Ectodermal cell (in vitro differentiated cells): ENCODE measurements at regions not wholly inside any gene's neighbourhood (a gene's known extent, or its start where the extent isn't known, plus 50 kb on each side); places are given as distances from the start of the nearest gene placed in this dataset.

Source experiments
- H3K27ac ChIP-seq: 2 replicates; pipeline ENCODE4 v1.7.0; 2013; ENCODE audit warnings: mild to moderate bottlenecking, low read depth, low read length; ENCODE audit not compliant: insufficient read depth, poor library complexity, severe bottlenecking
- H3K27me3 ChIP-seq: 2 replicates; pipeline ENCODE4 v1.7.0; 2013; ENCODE audit warnings: mild to moderate bottlenecking, low read length; ENCODE audit not compliant: insufficient read depth, control insufficient read depth, poor library complexity, severe bottlenecking
- H3K36me3 ChIP-seq: one replicate; pipeline ENCODE4 v1.7.0; 2013; ENCODE audit warnings: low read length; ENCODE audit not compliant: control insufficient read depth, insufficient read depth
- H3K4me1 ChIP-seq: one replicate; pipeline ENCODE4 v1.7.0; 2013; ENCODE audit warnings: low read length; ENCODE audit not compliant: control insufficient read depth, insufficient read depth
- H3K4me3 ChIP-seq: 2 replicates; pipeline ENCODE4 v1.7.0; 2013; ENCODE audit warnings: low read depth, low read length, control low read depth; ENCODE audit not compliant: insufficient read depth
- H3K9me3 ChIP-seq: 2 replicates; pipeline ENCODE4 v1.7.0; 2013; ENCODE audit warnings: mild to moderate bottlenecking, low read length, moderate library complexity; ENCODE audit not compliant: control insufficient read depth
- WGBS, 2 experiments: methylation state at CpG; one replicate each; pipeline ENCODE4 v1.1.7; 2013; ENCODE audit warnings: missing lambda C conversion rate in 2 of 2; 5-methylcytosine and 5-hydroxymethylcytosine counted together

DNA sequence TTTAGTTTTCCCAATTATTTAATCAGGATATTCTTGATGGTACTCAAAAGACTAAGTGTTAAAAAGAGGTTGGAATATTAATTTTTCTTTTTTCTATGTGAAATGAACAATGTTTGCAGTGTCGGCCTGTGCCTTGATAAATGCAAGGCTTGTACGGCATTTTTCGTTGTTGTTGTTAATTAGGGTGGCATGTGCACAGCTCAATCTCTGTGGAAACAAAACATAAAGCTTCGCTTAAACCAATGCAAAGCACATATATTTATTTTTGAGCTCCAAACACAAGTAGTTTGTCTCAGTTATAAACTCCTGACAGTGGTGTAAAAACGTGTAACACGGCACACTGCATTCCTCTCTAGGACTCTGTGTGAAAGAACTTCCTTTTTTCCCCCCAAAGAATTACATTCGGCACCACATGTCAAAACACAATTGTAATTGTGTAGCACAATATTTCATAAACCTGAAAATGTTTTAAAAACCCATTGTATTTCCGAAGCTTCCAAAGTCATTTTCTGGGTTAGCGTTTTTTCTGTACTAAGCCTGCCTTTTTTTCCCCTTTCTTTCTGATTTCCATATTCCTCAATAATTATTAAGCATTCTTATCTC lies 498.0 kb downstream of the VRK1 start:
- H3K27me3 ChIP-seq = no peaks in the 10 kb centered on the region
- H3K9me3 ChIP-seq = no peaks in the 10 kb centered on the region
- H3K36me3 ChIP-seq = no peaks in the 10 kb centered on the region
- WGBS, 2 experiments = 92 to 94% methylated on average over 9 of the region's 9 CpGs
- H3K4me1 ChIP-seq = no peaks in the 10 kb centered on the region
- no peak overlapping the region for H3K4me3 ChIP-seq
- H3K27ac ChIP-seq = no peak overlapping the region

DNA sequence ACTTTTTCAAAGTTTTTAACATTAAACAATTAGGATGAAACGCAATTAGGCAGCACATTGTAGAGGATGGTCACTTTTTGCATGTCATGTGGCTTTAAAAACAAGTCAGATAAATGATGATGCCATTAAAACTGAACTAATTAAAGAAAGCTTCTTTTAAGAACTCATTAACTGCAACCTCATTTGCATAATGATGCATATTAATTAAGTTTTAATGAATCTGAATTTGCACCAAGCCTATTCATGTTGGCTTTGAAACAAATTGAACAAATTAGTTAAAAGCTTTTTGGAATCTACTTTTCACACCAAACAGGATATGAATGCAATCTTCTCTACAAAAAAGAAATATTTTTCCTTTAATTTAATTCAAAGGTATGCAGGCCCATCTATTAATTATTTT lies 499.0 kb downstream of the VRK1 start:
- Histone ChIP-seq H3K27ac (no peak overlapping the region), H3K9me3 (no peaks in the 10 kb centered on the region), H3K36me3 (no peaks in the 10 kb centered on the region), H3K4me3 (no peak overlapping the region), H3K27me3 (no peaks in the 10 kb centered on the region), H3K4me1 (no peaks in the 10 kb centered on the region)
- WGBS, 2 experiments = 100% methylated on average over 1 of the region's 1 CpG

DNA sequence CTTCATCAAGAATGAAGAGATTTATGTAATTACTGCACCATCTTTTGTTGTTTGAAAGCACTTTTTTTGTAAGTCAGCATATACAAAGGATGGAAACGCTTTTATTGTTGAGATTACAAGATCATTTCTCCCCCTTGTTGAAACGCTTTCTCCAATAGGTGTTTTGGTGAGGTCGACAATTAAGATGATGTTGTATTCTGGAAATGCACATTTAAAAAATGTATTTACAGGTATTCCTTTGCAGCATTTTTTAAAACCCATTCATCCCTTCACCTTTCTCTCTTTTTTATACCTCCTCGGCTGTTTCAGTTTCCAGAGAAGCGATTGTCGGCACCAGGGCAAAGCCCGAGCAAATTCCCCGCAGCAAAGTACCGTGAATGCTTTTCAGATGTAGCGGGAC lies 499.9 kb downstream of the VRK1 start:
- 92 to 94% methylated on average over 8 to 10 of the region's 10 CpGs for WGBS, 2 experiments
- no peaks in the 10 kb centered on the region for H3K9me3 ChIP-seq

DNA sequence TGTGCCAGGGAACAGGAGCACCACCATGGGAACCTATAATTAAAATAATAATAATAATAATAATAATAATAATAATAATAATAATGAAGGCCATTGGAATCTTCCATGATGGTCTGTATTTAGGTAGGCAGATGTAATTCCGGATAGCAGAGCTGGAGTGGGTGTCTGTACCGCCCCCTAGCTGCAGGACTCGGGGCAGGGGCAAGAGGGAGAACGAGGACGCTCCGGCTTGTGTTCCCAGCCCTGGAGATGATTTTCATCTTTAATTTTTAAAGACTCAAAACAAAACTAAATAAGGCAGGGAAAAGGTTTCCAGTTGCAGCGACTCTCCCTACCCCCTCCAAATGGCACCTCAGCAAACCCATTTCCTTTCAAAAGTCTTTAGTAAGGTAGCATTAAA lies 501.1 kb downstream of the VRK1 start:
- whole genome bisulfite sequencing, 2 experiments = 62 to 81% methylated on average over 6 to 7 of the region's 7 CpGs
- no peaks in the 10 kb centered on the region for H3K27me3 ChIP-seq

More for the DNA sequence above, 499.9 kb downstream of the VRK1 start:
- Histone ChIP-seq H3K4me1 (no peaks in the 10 kb centered on the region), H3K27me3 (no peaks in the 10 kb centered on the region), H3K36me3 (no peaks in the 10 kb centered on the region), H3K4me3 (no peak overlapping the region), H3K27ac (no peak overlapping the region)

DNA sequence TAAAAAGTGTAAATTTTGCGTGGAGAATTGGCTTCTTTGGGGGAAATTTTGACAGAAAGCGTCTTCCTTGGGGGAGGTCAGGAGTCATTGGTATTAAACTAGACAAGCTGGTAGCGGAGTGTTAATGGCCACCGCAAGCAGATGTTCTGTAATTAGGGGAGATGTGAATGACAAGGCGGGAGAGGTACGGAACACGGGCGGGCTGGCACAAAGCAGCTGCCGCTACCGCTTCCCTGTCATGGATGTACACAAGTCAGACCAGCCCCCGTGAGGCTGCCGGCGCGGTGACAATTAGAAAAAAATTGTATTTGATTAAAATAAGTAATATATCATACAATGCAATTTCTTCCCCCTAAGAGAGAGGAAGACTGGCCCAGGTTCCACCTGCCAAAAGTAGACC lies 501.6 kb downstream of the VRK1 start:
- Histone ChIP-seq H3K4me1 (no peaks in the 10 kb centered on the region), H3K27ac (no peak overlapping the region), H3K4me3 (no peak overlapping the region), H3K27me3 (no peaks in the 10 kb centered on the region), H3K36me3 (no peaks in the 10 kb centered on the region), H3K9me3 (no peaks in the 10 kb centered on the region)
- 95 to 97% methylated on average over 10 to 14 of the region's 14 CpGs for WGBS, 2 experiments

More for the DNA sequence above, 501.1 kb downstream of the VRK1 start:
- H3K4me1 ChIP-seq = no peaks in the 10 kb centered on the region
- no peak overlapping the region for H3K27ac ChIP-seq
- H3K9me3 ChIP-seq = no peaks in the 10 kb centered on the region
- H3K36me3 ChIP-seq = no peaks in the 10 kb centered on the region
- H3K4me3 ChIP-seq = no peak overlapping the region

DNA sequence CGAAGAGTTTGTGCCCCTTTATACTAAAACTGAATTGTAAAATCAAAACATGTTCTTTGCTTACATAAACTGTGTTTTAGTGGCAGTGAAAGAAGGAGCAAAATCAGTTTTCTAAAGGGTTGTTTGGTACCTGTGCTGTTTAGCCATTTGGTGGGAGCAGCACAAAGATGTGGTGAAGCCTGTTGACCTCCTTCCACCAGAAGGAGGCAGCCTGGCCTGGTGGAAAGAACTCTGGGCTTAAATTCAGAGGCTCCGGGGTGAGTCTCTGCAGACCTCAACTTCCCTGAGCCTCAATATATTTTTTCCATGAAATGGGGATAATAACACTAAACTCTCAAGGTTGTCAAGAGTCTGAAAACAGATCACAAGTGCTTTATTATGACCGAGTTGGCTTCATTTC lies 502.5 kb downstream of the VRK1 start:
- no peaks in the 10 kb centered on the region for H3K4me1 ChIP-seq
- H3K36me3 ChIP-seq = no peaks in the 10 kb centered on the region
- no peak overlapping the region for H3K27ac ChIP-seq
- 88% methylated on average over 3 of the region's 3 CpGs for WGBS, 2 experiments
- no peak overlapping the region for H3K4me3 ChIP-seq
- H3K27me3 ChIP-seq = no peaks in the 10 kb centered on the region
- H3K9me3 ChIP-seq = no peaks in the 10 kb centered on the region

DNA sequence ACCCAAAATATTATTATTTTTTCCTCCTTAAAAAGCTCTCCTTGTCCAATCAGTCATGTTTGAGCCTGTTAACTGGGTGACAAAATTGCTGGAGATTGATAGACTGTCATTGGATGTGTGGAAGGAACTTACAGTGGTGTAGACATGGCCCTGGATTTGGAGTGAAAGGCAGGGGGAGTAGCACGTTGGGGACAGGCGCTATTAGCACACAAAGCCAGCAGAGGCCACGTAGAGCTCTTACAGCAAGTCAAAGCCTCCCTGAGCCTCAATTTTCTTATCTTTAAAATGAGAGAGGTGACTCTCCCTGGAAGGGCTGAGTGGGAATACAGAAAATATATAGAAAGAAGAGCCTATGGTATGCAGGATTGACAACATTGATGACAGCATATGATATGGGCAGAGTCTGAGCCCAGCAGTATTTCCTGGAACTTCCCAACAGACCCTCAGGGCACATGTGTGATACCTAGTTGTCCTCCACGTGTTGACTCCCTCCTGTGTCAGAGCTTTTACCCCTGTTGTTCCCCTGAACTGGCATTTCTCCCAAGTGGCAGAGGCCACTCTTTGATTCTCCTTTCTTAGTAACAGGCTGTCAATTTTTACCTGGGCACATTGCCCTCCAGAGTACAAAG lies 504.9 kb downstream of the VRK1 start:
- no peak overlapping the region for H3K27ac ChIP-seq
- no peaks in the 10 kb centered on the region for H3K9me3 ChIP-seq
- 49 to 55% methylated on average over 4 of the region's 4 CpGs for WGBS, 2 experiments

DNA sequence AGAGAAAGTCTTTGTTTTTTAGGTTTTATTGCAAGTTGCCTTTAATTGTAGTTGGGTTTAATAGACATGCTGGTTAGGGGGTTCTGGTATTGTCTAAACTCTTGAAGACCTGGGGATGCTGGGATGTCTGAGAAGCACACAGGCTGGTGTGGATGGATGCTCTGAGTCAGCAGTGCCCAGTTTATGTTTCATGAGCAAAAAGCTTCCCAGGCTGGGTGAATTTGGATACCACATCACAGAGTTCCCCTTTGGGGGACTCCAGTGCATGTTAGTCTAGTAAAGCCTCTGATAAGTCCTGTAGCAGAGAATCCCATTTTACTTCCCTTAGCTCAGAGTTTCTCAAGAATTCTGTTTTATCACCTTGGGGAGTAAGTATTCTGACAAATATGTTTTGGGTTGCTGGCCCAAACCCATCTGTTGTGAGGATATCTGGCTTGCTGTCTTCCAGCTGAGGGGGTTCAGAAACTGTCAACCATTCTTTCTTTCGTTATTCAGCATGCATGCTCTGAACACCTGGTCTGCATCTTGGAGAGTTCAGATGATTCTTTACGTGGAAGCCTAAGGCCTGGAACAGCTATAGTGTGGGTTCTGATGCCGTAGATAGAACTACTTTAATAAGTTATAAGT lies 509.1 kb downstream of the VRK1 start:
- no peaks in the 10 kb centered on the region for H3K36me3 ChIP-seq
- no peak overlapping the region for H3K27ac ChIP-seq
- no peaks in the 10 kb centered on the region for H3K4me1 ChIP-seq
- no peaks in the 10 kb centered on the region for H3K27me3 ChIP-seq
- no peaks in the 10 kb centered on the region for H3K9me3 ChIP-seq
- H3K4me3 ChIP-seq = no peak overlapping the region
- 90 to 98% methylated on average over 2 of the region's 3 CpGs for WGBS, 2 experiments

More for the DNA sequence above, 504.9 kb downstream of the VRK1 start:
- H3K4me3 ChIP-seq = no peak overlapping the region
- no peaks in the 10 kb centered on the region for H3K36me3 ChIP-seq
- no peaks in the 10 kb centered on the region for H3K27me3 ChIP-seq
- no peaks in the 10 kb centered on the region for H3K4me1 ChIP-seq

DNA sequence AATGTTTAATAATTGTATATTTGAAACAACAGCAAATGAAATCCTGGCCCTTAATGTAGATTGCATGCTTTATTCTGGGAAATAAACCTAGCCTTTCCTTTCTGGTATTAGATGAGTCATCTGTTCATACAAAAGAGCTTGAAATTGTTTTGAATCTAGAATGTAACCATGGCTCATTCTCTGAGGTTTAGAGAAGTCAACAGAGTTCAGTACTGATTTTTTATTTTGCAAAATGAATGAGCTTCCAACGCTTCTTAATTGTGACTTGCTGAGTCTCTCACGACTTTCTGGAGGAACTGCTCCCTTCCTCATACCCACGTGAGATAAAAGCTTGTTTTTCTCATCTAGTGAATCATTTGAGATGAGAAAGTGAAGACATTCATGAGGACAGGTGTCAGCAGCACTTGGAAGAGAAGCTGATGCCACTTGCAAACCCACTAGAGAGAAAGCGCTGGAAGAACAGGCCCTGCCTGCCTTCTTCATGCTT lies 509.6 kb downstream of the VRK1 start:
- H3K36me3 ChIP-seq = no peaks in the 10 kb centered on the region

DNA sequence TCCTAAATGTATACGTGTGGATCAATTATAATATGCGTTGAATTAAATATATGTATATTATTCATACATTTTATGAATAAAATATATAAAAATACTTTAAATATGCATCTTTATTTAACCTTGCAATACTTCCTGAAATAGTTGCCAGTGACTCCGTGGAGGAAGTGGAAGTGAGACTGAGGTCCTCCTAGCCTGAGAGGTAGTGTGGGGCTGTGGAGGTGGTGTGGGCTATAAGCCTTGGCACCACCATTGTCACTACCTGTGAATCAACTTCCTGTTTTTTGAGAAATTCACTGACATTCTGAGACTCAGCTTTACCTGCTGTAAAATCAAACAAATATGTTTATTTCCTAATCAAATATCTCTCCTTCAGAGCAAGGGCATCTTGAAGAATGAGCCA lies 514.2 kb downstream of the VRK1 start:
- 100% methylated on average over 1 of the region's 3 CpGs for WGBS, 2 experiments
- H3K4me1 ChIP-seq = no peaks in the 10 kb centered on the region
- H3K27me3 ChIP-seq = no peaks in the 10 kb centered on the region
- no peak overlapping the region for H3K27ac ChIP-seq
- no peak overlapping the region for H3K4me3 ChIP-seq
- no peaks in the 10 kb centered on the region for H3K9me3 ChIP-seq
- no peaks in the 10 kb centered on the region for H3K36me3 ChIP-seq

More for the DNA sequence above, 509.6 kb downstream of the VRK1 start:
- H3K9me3 ChIP-seq = no peaks in the 10 kb centered on the region
- H3K4me1 ChIP-seq = no peaks in the 10 kb centered on the region
- 87 to 94% methylated on average over 4 of the region's 4 CpGs for WGBS, 2 experiments
- no peak overlapping the region for H3K27ac ChIP-seq
- no peaks in the 10 kb centered on the region for H3K27me3 ChIP-seq
- H3K4me3 ChIP-seq = no peak overlapping the region
